ENCODE measurements at regions not wholly inside any gene's neighbourhood (a gene's known extent, or its start where the extent isn't known, plus 50 kb on each side); places are given as distances from the start of the nearest gene placed in this dataset.
A peak's percentile ranks its signal among the peaks of the same experiment; 100 is the strongest.

GRCh38 chr6:95071464-95071863 is 505.9 kb upstream of the MANEA start:
- DNase-seq: no peak

- DNase-seq: no peak
Measured at GRCh38 chr6:95078457-95078856, 498.9 kb upstream of the MANEA start.

DNA sequence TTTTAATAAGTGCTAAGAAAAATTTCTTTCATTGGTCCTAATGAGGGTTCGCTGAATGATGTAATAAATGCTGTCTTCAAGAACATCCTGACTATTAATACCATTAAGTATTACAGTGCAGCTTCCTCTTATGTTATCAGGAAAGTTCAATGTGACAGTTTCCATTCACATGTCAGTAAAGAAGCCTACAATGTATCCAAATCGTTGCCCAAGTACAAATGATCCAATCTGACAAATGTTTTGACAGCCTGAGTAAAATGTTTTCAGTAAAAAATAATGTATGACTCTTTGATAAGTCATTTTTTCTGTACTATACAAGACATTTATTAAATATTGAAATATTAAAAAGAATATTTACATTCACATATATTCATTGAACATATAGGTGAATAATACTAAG is 496.1 kb upstream of the MANEA start:
- DNase-seq: no peak

- no peak for DNase-seq
Measured at GRCh38 chr6:95081949-95082348, 495.4 kb upstream of the MANEA start.

- no peak for DNase-seq
Measured at GRCh38 chr6:95083506-95083905, 493.8 kb upstream of the MANEA start.

- no peak for DNase-seq
Measured at GRCh38 chr6:95084867-95085266, 492.5 kb upstream of the MANEA start.

GRCh38 chr6:95087394-95088097 is 489.8 kb upstream of the MANEA start:
- peak; percentile 98 for DNase-seq

GRCh38 chr6:95091823-95092436 is 485.4 kb upstream of the MANEA start:
- DNase-seq: peak; percentile 82

GRCh38 chr6:95093154-95093553 is 484.2 kb upstream of the MANEA start:
- no peak for DNase-seq

DNA sequence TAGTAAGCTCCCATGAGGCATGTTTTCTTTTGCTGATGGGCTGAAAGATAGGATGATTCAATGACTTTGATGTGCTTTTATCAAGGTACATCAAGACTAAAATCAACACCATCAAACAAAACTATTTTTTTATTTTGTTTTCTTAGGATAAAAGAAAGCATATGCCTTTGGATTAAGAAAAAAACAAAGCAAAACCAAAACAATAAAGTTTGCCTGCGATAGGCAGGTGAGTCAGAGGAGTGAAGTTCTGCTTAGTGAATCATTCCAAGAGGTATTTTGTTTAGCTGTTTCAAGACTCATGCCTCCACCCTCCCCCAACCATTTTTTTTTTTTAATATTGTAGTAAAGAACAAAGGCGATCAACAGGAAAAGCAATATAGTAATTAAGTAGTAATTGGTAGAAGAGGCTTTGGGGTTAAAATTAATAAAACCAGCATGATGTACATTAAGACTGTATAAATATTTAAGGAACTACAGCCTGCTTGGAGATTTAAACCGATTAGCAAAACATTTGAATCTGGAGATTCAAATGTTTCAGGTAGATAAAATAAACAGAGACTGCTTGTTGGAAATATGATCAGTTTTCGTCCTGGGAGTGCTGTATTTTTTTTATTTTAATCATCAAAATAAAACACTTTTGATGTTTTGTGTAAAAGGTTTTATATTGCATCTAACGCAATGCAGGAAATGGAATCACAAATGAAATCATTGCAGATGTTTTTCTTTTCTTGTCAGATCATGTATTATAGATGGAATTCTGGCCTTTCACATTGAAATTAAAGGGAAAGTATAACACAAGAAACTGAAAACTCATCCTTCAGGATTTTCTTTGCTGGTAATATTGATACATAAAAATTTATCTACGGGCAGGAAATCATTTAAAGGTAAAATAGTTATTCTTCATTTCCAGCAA is 482.3 kb upstream of the MANEA start:
- DNase-seq: no peak

GRCh38 chr6:95095855-95096254 is 481.5 kb upstream of the MANEA start:
- no peak for DNase-seq

- DNase-seq: no peak
Measured at GRCh38 chr6:95099410-95099809, 477.9 kb upstream of the MANEA start.

DNA sequence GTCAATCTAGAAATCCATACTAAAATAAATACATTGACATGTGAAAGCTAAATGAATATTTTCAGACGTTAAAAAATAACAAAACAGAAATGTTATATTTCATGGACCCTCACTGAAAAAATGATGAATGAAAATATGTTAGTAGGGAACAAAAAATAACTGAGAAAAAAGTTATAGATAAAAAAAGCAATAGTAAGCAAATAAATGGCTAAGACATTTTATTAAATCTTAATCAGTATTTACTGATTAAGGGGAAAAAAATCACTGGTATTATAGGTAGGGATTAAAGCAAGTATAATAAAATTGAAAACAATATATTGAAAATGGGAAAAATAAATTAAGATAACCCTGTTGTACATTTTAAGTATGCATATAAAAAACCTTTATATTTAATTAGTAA is 468.1 kb upstream of the MANEA start:
- DNase-seq: no peak

- no peak for DNase-seq
Measured at GRCh38 chr6:95110767-95111166, 466.6 kb upstream of the MANEA start.

- DNase-seq: no peak
Measured at GRCh38 chr6:95117236-95117635, 460.1 kb upstream of the MANEA start.

GRCh38 chr6:95119927-95120326 is 457.4 kb upstream of the MANEA start:
- no peak for DNase-seq

- peak; percentile 16 for DNase-seq
Measured at GRCh38 chr6:95120984-95121383, 456.4 kb upstream of the MANEA start.

DNA sequence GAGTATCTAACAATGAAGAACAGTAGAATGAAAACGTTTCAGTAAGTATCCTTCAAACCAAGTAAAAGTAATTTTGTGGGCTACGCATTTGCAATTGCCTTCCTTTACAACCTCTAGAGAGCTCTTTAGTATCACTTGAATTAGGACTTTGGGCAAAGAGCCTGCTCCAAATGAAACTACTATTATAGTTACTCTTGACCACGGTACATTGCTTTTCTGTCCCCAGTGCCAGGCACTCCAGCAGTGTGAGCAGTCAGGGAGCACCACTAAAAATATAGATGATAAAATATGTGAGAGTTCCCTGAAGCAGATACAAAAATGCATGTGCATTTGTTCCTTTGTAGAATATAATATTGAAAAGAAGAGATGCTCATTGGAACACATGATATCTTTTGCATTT is 450.1 kb upstream of the MANEA start:
- DNase-seq: no peak

DNA sequence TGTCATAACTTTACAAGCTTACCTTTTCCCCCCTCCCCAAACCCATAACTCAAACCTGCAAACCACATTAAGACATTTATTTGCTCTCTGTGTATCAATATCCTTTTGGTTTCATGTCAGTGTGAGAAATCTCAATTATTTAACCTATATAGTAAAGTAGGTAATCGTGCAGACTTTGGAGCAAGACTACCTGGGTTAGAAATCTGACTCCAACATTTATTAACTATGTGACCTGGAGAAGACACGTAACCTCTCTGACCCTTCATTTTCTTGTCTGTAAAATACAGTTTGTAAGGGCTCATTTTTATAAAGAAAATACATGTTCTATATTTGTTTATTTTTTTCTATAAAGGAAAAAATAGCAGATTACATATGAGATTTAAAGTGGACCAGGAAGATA is 448.9 kb upstream of the MANEA start:
- DNase-seq: no peak

DNA sequence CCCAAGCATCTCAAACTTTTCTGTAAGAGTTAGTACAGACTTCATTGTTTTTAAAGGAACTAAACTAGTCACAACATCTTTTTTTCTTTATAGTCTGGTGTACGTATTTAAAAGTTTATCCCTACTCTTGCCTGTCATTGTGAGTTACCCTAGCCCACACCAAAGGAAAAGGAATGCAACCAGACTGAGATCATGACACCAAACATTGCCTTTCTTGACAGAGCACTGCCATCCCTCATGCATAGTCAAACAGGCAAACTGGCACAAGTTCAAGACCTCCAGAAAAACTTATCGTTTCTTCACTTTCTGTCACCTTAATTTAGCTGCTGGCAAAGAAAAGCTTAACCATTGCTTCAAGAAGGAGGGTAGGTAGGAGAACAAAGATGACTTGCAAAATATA is 448.4 kb upstream of the MANEA start:
- DNase-seq: no peak

DNA sequence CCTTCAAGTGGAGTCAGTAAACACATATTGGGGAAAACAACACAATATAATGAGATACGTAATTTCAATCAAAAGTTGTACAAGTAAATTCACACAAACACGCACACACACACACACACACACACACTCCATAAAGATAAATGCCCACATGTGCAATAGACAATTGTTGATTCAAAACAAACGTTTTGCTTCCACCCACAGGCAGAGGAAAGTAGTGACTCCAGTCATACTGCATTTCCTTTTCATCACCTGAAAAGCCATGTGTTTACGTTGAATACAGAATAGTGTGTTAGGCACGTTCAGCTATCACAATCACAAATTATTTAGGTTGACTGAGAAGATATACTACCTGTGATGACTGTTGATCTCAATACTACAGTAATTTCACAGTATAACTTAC is 443.8 kb upstream of the MANEA start:
- DNase-seq: peak; percentile 8

DNA sequence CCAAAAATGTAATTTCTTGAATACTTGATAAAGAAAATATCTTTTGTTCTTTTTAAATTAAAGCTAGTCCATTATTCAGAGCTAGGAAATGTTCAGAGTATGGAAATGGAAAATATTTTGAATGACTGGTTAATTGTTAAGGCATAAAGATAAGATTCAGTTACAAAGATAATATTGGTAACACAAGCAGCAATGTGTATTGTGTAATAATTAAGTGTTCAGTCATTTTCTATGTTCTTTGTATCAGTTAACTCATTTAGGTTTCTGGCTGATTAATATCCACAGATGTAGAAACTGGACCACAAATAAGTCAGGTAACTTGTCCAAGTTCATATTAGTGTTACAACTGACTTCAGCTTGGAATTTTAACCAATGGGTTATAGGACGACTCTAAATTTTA is 442.2 kb upstream of the MANEA start:
- no peak for DNase-seq

DNA sequence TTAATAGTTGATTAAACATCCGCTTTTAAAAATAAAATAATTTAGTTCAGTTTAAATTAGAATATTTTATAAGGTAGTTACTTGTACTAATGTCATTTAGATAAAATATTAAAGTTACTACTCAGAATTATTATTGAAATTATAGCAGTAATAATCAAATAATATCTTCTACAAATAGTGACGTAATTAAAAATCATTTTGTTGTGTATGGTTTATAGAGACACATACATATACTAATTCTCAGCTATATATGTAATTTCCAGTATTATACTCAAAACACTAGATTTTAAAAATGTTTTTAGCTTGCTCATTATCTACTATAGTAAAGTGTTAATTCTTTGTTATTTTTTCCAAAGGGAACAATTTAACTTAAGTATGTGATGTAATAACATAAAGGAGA is 435.2 kb upstream of the MANEA start:
- DNase-seq: no peak

All from NCI-H146 (cell line).